A673 (cell line): ENCODE measurements at regions not wholly inside any gene's neighbourhood (a gene's known extent, or its start where the extent isn't known, plus 50 kb on each side); places are given as distances from the start of the nearest gene placed in this dataset.

Source experiments
- CTCF ChIP-seq: fragments of 300-800, 200-600 bp; sonication (generic); conservative IDR thresholded peaks from 2 replicates; pipeline ENCODE4 v1.5.1; 2017; ENCODE audit warnings: low read depth, mild to moderate bottlenecking, antibody characterized with exemption, low read length, moderate library complexity, mixed read lengths
- EZH2 ChIP-seq: fragments of 200-600 bp; sonication (generic); IDR thresholded peaks from 2 replicates; pipeline ENCODE4 v1.6.1; 2017; ENCODE audit warnings: borderline replicate concordance, low read depth, mild to moderate bottlenecking, mixed read lengths, antibody characterized with exemption, low read length; ENCODE audit not compliant: poor library complexity, severe bottlenecking

GRCh38 chr16:49027420-49027819 is 254.2 kb downstream of the CBLN1 start:
- TF ChIP-seq CTCF (no peak), EZH2 (no peak)
